Epithelial cell of esophagus (primary cell): ENCODE measurements at regions not wholly inside any gene's neighbourhood (a gene's known extent, or its start where the extent isn't known, plus 50 kb on each side); places are given as distances from the start of the nearest gene placed in this dataset.

Experiments used
- DNase-seq: peaks from one replicate; pipeline ENCODE4 v3.0.0; 2010; ENCODE audit warnings: low read depth
- H3K4me3 ChIP-seq: 2 replicates; pipeline ENCODE4 v1.5.1; 2011; ENCODE audit warnings: mild to moderate bottlenecking, low read length, control low read depth
- TF ChIP-seq, protein P1 (sequence below): IDR thresholded peaks from 2 replicates; pipeline ENCODE4 v1.5.1; 2011; ENCODE audit warnings: low read depth, mild to moderate bottlenecking, low read length, control low read depth, inconsistent platforms; ENCODE audit not compliant: insufficient read depth; ENCODE audit errors: missing control alignments

- TF ChIP-seq, protein P1, sequence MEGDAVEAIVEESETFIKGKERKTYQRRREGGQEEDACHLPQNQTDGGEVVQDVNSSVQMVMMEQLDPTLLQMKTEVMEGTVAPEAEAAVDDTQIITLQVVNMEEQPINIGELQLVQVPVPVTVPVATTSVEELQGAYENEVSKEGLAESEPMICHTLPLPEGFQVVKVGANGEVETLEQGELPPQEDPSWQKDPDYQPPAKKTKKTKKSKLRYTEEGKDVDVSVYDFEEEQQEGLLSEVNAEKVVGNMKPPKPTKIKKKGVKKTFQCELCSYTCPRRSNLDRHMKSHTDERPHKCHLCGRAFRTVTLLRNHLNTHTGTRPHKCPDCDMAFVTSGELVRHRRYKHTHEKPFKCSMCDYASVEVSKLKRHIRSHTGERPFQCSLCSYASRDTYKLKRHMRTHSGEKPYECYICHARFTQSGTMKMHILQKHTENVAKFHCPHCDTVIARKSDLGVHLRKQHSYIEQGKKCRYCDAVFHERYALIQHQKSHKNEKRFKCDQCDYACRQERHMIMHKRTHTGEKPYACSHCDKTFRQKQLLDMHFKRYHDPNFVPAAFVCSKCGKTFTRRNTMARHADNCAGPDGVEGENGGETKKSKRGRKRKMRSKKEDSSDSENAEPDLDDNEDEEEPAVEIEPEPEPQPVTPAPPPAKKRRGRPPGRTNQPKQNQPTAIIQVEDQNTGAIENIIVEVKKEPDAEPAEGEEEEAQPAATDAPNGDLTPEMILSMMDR = no peak
- H3K4me3 ChIP-seq = no peak overlapping the region
- no peak for DNase-seq
Observed at GRCh38 chr9:100919506-100919905, 109.0 kb upstream of the PLPPR1 start.

GRCh38 chr9:100926366-100926765, 102.2 kb upstream of the PLPPR1 start:
- TF ChIP-seq, protein P1 = no peak
- no peak for DNase-seq

GRCh38 chr9:100927763-100928162, 100.8 kb upstream of the PLPPR1 start:
- DNase-seq = no peak
- TF ChIP-seq, protein P1 = no peak
- no peak overlapping the region for H3K4me3 ChIP-seq

More at GRCh38 chr9:100926366-100926765, 102.2 kb upstream of the PLPPR1 start:
- H3K4me3 ChIP-seq = no peak overlapping the region

DNA sequence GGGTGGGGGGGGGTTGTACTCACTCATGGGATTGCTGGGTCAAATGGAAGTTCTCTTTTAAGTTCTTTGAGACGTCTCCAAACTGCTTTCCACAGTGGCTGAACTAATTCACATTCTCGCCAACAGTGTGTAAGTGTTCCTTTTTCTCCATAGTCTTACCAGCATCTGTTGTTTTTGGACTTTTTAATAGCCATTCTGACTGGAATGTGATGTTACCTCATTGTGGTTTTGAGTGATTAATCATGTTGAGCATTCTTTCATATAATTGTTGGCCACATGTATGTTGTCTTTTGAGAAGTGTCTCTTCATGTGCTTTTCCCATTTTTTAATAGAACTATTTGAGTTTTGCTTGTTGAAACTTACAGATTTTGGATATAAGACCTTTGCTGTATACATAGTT, 94.9 kb upstream of the PLPPR1 start:
- H3K4me3 ChIP-seq = no peak overlapping the region
- TF ChIP-seq, protein P1 = no peak
- DNase-seq = peak; percentile 47

DNA sequence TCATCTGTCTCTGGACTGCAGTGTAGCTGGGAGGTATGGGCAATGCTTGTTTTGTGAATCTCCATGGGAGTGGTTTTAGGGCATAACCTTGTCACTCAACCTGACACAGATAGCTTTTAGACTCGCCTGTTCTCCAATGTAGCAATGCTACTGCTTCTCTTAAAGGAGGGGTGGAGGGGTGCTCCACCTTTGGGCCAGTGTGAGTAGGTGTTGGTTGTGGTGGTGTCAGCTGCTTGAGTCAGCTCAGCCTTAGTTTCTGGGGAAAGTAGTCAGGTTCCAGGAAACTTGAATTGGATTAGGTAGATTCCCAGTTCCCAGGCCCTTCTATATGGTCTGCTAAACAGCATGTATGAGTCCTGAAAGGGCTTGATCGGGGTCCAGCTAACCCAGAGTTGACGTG, 91.1 kb upstream of the PLPPR1 start:
- H3K4me3 ChIP-seq = no peak overlapping the region
- no peak for DNase-seq
- TF ChIP-seq, protein P1 = no peak

DNA sequence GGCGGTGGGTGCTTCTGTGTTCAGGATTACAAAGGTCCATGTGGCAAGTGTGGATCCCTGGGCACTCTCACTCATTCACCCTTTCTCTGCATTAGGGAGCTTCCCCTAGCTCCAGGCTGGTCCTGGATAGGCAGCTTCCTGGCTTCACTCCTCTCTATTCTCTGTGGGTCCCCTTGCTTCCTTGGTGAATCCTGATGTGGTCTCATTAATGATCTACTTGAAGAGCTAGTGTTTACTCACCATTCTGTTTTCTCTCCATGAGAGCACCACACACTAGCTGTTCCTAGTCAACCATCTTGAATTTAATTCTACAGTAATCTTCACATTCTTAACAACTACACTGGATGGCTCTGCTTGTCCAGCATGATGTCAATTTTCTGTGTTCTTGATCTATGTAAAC, 90.0 kb upstream of the PLPPR1 start:
- H3K4me3 ChIP-seq = no peak overlapping the region
- TF ChIP-seq, protein P1 = no peak
- no peak for DNase-seq

- TF ChIP-seq, protein P1 = no peak
- no peak for DNase-seq
- H3K4me3 ChIP-seq = no peak overlapping the region
Observed at GRCh38 chr9:100939636-100940035, 88.9 kb upstream of the PLPPR1 start.
